HG03280 (cell line): ENCODE measurements at regions not wholly inside any gene's neighbourhood (a gene's known extent, or its start where the extent isn't known, plus 50 kb on each side); places are given as distances from the start of the nearest gene placed in this dataset.

Experiments
- ATAC-seq: cut with Tn5 transposase; IDR thresholded peaks from one replicate; pipeline ENCODE4 v1.9.1; 2021; ENCODE audit warnings: mild to moderate bottlenecking, moderate library complexity; ENCODE audit not compliant: unreplicated experiment

GRCh38 chr11:23022854-23023253 is 162.6 kb upstream of the CCDC179 start:
- no peak for ATAC-seq

- no peak for ATAC-seq
Observed at GRCh38 chr11:23023319-23023718, 163.0 kb upstream of the CCDC179 start.

- ATAC-seq = no peak
Observed at GRCh38 chr11:23041001-23041503, 180.8 kb upstream of the CCDC179 start.

GRCh38 chr11:23058656-23059055 is 198.4 kb upstream of the CCDC179 start:
- no peak for ATAC-seq

- no peak for ATAC-seq
Observed at GRCh38 chr11:23063276-23063675, 203.0 kb upstream of the CCDC179 start.

- ATAC-seq = peak; percentile 71
Observed at GRCh38 chr11:23078289-23078971, 218.2 kb upstream of the CCDC179 start.

GRCh38 chr11:23079382-23079813 is 219.1 kb upstream of the CCDC179 start:
- ATAC-seq = peak; percentile 71

GRCh38 chr11:23087407-23087806 is 227.1 kb upstream of the CCDC179 start:
- ATAC-seq = no peak

- no peak for ATAC-seq
Observed at GRCh38 chr11:23090659-23091058, 230.4 kb upstream of the CCDC179 start.

GRCh38 chr11:23095650-23096189 is 235.4 kb upstream of the CCDC179 start:
- ATAC-seq = no peak

GRCh38 chr11:23097891-23098290 is 237.6 kb upstream of the CCDC179 start:
- no peak for ATAC-seq

GRCh38 chr11:23099256-23099655 is 239.0 kb upstream of the CCDC179 start:
- no peak for ATAC-seq

GRCh38 chr11:23100726-23101125 is 240.5 kb upstream of the CCDC179 start:
- ATAC-seq = no peak

- no peak for ATAC-seq
Observed at GRCh38 chr11:23103416-23103815, 243.1 kb upstream of the CCDC179 start.

GRCh38 chr11:23111527-23111926 is 251.3 kb upstream of the CCDC179 start:
- ATAC-seq = no peak

- ATAC-seq = no peak
Observed at GRCh38 chr11:23112390-23112789, 252.1 kb upstream of the CCDC179 start.

- ATAC-seq = peak; percentile 57
Observed at GRCh38 chr11:23112987-23113886, 253.0 kb upstream of the CCDC179 start.

GRCh38 chr11:23113887-23114216 is 253.6 kb upstream of the CCDC179 start:
- no peak for ATAC-seq

GRCh38 chr11:23123753-23124152 is 263.5 kb upstream of the CCDC179 start:
- no peak for ATAC-seq

- ATAC-seq = no peak
Observed at GRCh38 chr11:23124249-23124648, 264.0 kb upstream of the CCDC179 start.

- no peak for ATAC-seq
Observed at GRCh38 chr11:23124996-23125395, 264.7 kb upstream of the CCDC179 start.

- no peak for ATAC-seq
Observed at GRCh38 chr11:23127706-23128105, 267.4 kb upstream of the CCDC179 start.
